WTC11 (cell line): ENCODE measurements at regions not wholly inside any gene's neighbourhood (a gene's known extent, or its start where the extent isn't known, plus 50 kb on each side); places are given as distances from the start of the nearest gene placed in this dataset.

Experiments used
- ATAC-seq: fragments of 200-7000 bp; cut with Tn5 transposase; 2 replicates; pipeline ENCODE4 v1.10.0; 2021; ENCODE audit warnings: mild to moderate bottlenecking, moderate library complexity
- CTCF ChIA-PET: fragments of 300-600 bp; sonication (Branson Sonifier 250); formaldehyde crosslinking; loops from one replicate; lab custom pipeline; 2021; ENCODE audit warnings: antibody characterized with exemption; lab: Charles Lee
- POLR2A ChIA-PET: fragments of 350-600 bp; sonication (Branson Sonifier 250); formaldehyde crosslinking; loops from one replicate; lab custom pipeline; 2021; ENCODE audit warnings: antibody characterized with exemption; lab: Charles Lee
- DNase-seq: peaks from one replicate; pipeline ENCODE4 v3.0.0; 2021; ENCODE audit warnings: low spot score
- H3K27ac Mint-ChIP-seq: 2 replicates; pipeline ENCODE4 v1.8.0; 2021; ENCODE audit warnings: mixed read lengths
- H3K27me3 Mint-ChIP-seq: 2 replicates; pipeline ENCODE4 v1.8.0; 2021; ENCODE audit warnings: low read depth, mild to moderate bottlenecking, moderate library complexity, mixed read lengths
- H3K36me3 Mint-ChIP-seq: 2 replicates; pipeline ENCODE4 v1.8.0; 2021; ENCODE audit warnings: mixed read lengths
- H3K4me1 Mint-ChIP-seq: 2 replicates; pipeline ENCODE4 v1.8.0; 2022; ENCODE audit warnings: mixed read lengths
- H3K4me3 Mint-ChIP-seq: 2 replicates; pipeline ENCODE4 v1.8.0; 2021; ENCODE audit warnings: mild to moderate bottlenecking, moderate library complexity, mixed read lengths
- H3K9me3 Mint-ChIP-seq: 2 replicates; pipeline ENCODE4 v1.8.0; 2021; ENCODE audit warnings: mixed read lengths
- ATF6 ChIP-seq: sonication (generic); formaldehyde crosslinking; IDR thresholded peaks from 2 replicates; pipeline ENCODE4 v1.8.1; 2023; ENCODE audit warnings: mild to moderate bottlenecking, missing genetic modification reagents
- CREB1 ChIP-seq: sonication (generic); formaldehyde crosslinking; IDR thresholded peaks from 2 replicates; pipeline ENCODE4 v1.8.0; 2023; ENCODE audit warnings: mild to moderate bottlenecking, missing genetic modification reagents
- CREM ChIP-seq: sonication (generic); formaldehyde crosslinking; IDR thresholded peaks from 2 replicates; pipeline ENCODE4 v1.8.1; 2022; ENCODE audit warnings: mild to moderate bottlenecking, missing genetic modification reagents, moderate library complexity
- E2F5 ChIP-seq: sonication (generic); formaldehyde crosslinking; IDR thresholded peaks from 2 replicates; pipeline ENCODE4 v1.8.1; 2022; ENCODE audit warnings: mild to moderate bottlenecking, moderate library complexity, missing genetic modification reagents
- EMX1 ChIP-seq: fragments of 250-450 bp; sonication (Bioruptor Pico); IDR thresholded peaks from 2 replicates; pipeline ENCODE4 v1.8.0; 2021; ENCODE audit warnings: mild to moderate bottlenecking
- ESRRA ChIP-seq: sonication (generic); formaldehyde crosslinking; IDR thresholded peaks from 2 replicates; pipeline ENCODE4 v1.8.1; 2022; ENCODE audit warnings: mild to moderate bottlenecking, missing genetic modification reagents, borderline replicate concordance
- FOXJ3 ChIP-seq: sonication (generic); formaldehyde crosslinking; IDR thresholded peaks from 2 replicates; pipeline ENCODE4 v1.9.0; 2021; ENCODE audit warnings: missing genetic modification reagents, mild to moderate bottlenecking, borderline replicate concordance
- FOXP1 ChIP-seq: sonication (generic); formaldehyde crosslinking; IDR thresholded peaks from 2 replicates; pipeline ENCODE4 v1.8.0; 2022; ENCODE audit warnings: missing genetic modification reagents, mild to moderate bottlenecking, moderate library complexity, borderline replicate concordance
- FOXP4 ChIP-seq: sonication (generic); formaldehyde crosslinking; IDR thresholded peaks from 2 replicates; pipeline ENCODE4 v1.8.0; 2022; ENCODE audit warnings: mild to moderate bottlenecking, missing genetic modification reagents
- GTF2I ChIP-seq: fragments of 250-450 bp; sonication (Bioruptor Pico); conservative IDR thresholded peaks from 2 replicates; pipeline ENCODE4 v1.4.0; 2021; ENCODE audit warnings: mild to moderate bottlenecking
- JUN ChIP-seq: sonication (generic); formaldehyde crosslinking; IDR thresholded peaks from 2 replicates; pipeline ENCODE4 v1.8.0; 2023; ENCODE audit warnings: mild to moderate bottlenecking, missing genetic modification reagents
- KAT7 ChIP-seq: sonication (generic); formaldehyde crosslinking; IDR thresholded peaks from 2 replicates; pipeline ENCODE4 v1.8.1; 2023; ENCODE audit warnings: missing genetic modification reagents, mild to moderate bottlenecking, borderline replicate concordance
- MAX ChIP-seq: sonication (generic); formaldehyde crosslinking; IDR thresholded peaks from 2 replicates; pipeline ENCODE4 v1.8.0; 2022; ENCODE audit warnings: mild to moderate bottlenecking, missing genetic modification reagents
- PRRX2 ChIP-seq: fragments of 250-450 bp; sonication (Bioruptor Pico); IDR thresholded peaks from 2 replicates; pipeline ENCODE4 v1.8.0; 2021; ENCODE audit warnings: mild to moderate bottlenecking
- SMAD4 ChIP-seq: sonication (generic); formaldehyde crosslinking; IDR thresholded peaks from 2 replicates; pipeline ENCODE4 v1.8.0; 2022; ENCODE audit warnings: mild to moderate bottlenecking, missing genetic modification reagents
- STAT6 ChIP-seq: sonication (generic); formaldehyde crosslinking; conservative IDR thresholded peaks from 2 replicates; pipeline ENCODE4 v1.8.1; 2023; ENCODE audit warnings: mild to moderate bottlenecking, low read depth, missing genetic modification reagents, moderate library complexity
- ZBTB43 ChIP-seq: sonication (generic); formaldehyde crosslinking; IDR thresholded peaks from 2 replicates; pipeline ENCODE4 v1.8.1; 2023; ENCODE audit warnings: mild to moderate bottlenecking, missing genetic modification reagents
- ZNF219 ChIP-seq: sonication (generic); formaldehyde crosslinking; IDR thresholded peaks from 2 replicates; pipeline ENCODE4 v1.8.0; 2023; ENCODE audit warnings: missing genetic modification reagents, mild to moderate bottlenecking, borderline replicate concordance
- ZNF423 ChIP-seq: fragments of 250-450 bp; sonication (Bioruptor Pico); IDR thresholded peaks from 2 replicates; pipeline ENCODE4 v2.1.2; 2022; ENCODE audit warnings: mild to moderate bottlenecking, moderate library complexity
- ZNF512 ChIP-seq: sonication (generic); formaldehyde crosslinking; IDR thresholded peaks from 2 replicates; pipeline ENCODE4 v1.8.1; 2022; ENCODE audit warnings: missing genetic modification reagents, borderline replicate concordance

GRCh38 chr12:76201758-76202157 is 117.3 kb upstream of the NAP1L1 start:
- no peak for DNase-seq
- no peak overlapping the region for H3K4me3 Mint-ChIP-seq
- TF ChIP-seq ESRRA (CRISPR knock-in tag) (no peak), CREB1 (CRISPR knock-in tag) (no peak), CREM (CRISPR knock-in tag) (no peak), E2F5 (CRISPR knock-in tag) (no peak), STAT6 (no peak)
- POLR2A ChIA-PET, result no interaction called here
- H3K9me3 Mint-ChIP-seq, result peaks cover 72% of the 10 kb centered on the region
- CTCF ChIA-PET, result interaction anchor here (0.6 kb wide), 1 partner anchor 1342 kb away, joined by 3 read pairs; no protein-coding TSS in a partner anchor
- H3K36me3 Mint-ChIP-seq, result peaks cover 40% of the 10 kb centered on the region
- ATAC-seq, result no peak
- H3K4me1 Mint-ChIP-seq, result peaks cover 8% of the 10 kb centered on the region
- H3K27me3 Mint-ChIP-seq, result no peaks in the 10 kb centered on the region; the same call in 1 of the 2 replicates
- no peak overlapping the region for H3K27ac Mint-ChIP-seq

GRCh38 chr12:76201316-76201715 is 116.8 kb upstream of the NAP1L1 start:
- Mint-ChIP-seq H3K36me3 (peaks cover 40% of the 10 kb centered on the region), H3K4me3 (no peak overlapping the region), H3K4me1 (peaks cover 8% of the 10 kb centered on the region), H3K9me3 (peaks cover 72% of the 10 kb centered on the region), H3K27me3 (no peaks in the 10 kb centered on the region; the same call in 1 of the 2 replicates), H3K27ac (no peak overlapping the region)
- ATAC-seq (no peak), DNase-seq (no peak)
- POLR2A ChIA-PET, result no interaction called here
- TF ChIP-seq SMAD4 (CRISPR knock-in tag) (no peak), FOXJ3 (CRISPR knock-in tag) (no peak), MAX (no peak), ZNF512 (CRISPR knock-in tag) (no peak), PRRX2 (CRISPR knock-in tag) (no peak), KAT7 (no peak), JUN (no peak), E2F5 (CRISPR knock-in tag) (no peak), ZBTB43 (CRISPR knock-in tag) (no peak), FOXP4 (CRISPR knock-in tag) (no peak), ZNF219 (no peak), ZNF423 (no peak), FOXP1 (CRISPR knock-in tag) (no peak), ATF6 (CRISPR knock-in tag) (no peak), EMX1 (CRISPR knock-in tag) (no peak), GTF2I (CRISPR knock-in tag) (no peak)
- CTCF ChIA-PET, result no interaction called here
